ENCODE measurements at regions not wholly inside any gene's neighbourhood (a gene's known extent, or its start where the extent isn't known, plus 50 kb on each side); places are given as distances from the start of the nearest gene placed in this dataset.

DNA sequence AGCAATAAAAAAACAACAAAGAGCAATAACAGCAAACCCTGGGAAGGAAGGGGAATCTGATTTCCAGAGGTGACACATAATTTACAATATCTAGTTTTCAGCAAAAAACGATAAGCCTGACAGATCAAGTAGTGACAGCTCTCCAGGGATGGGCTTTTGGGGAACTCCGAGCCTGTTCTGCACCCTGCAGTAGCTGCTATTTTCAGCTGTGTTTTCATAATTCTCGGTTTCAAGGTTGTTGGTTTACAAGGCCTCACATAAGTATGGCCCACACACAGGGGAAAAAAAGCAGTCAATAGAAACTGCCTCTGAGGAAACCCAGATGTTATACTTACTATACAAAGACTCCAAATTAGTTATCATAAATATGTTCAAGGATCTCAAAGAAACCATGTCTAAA is 67.7 kb upstream of the CTLA4 start:
- no peaks in the 10 kb centered on the region for H3K9me3 ChIP-seq (ENCODE audit: insufficient read depth, low read length)
- no peak overlapping the region for H2AFZ ChIP-seq (ENCODE audit: low read depth, low read length, severe bottlenecking)
- no peak overlapping the region for H3K4me2 ChIP-seq (ENCODE audit: low read depth, low read length, poor library complexity, severe bottlenecking)
- no peaks in the 10 kb centered on the region for H3F3A ChIP-seq (ENCODE audit: insufficient read depth)
- H3K9me2 ChIP-seq (replicated peaks; ENCODE audit: insufficient read depth, low read length), result no peaks in the 10 kb centered on the region
- H3K9ac ChIP-seq (ENCODE audit: low read length), result no peak overlapping the region
- no peaks in the 10 kb centered on the region for H3K79me2 ChIP-seq (ENCODE audit: insufficient read depth, low read length)
- no peaks in the 10 kb centered on the region for H3K36me3 ChIP-seq (ENCODE audit: low read length)
- no peak overlapping the region for H3K4me3 ChIP-seq (ENCODE audit: insufficient read depth, low read length, poor library complexity, severe bottlenecking)
- TF ChIP-seq EZH2phosphoT487 (conservative IDR thresholded peaks at IDR 0.05; ENCODE audit: low read length) (no peak), CTCF (IDR thresholded peaks at IDR 0.05; ENCODE audit: insufficient read depth, low read length, poor library complexity, severe bottlenecking) (no peak)
- H3K27me3 ChIP-seq (ENCODE audit: low read length), result no peaks in the 10 kb centered on the region
- no peaks in the 10 kb centered on the region for H4K20me1 ChIP-seq (ENCODE audit: low read depth, low read length)
- H3K27ac ChIP-seq (ENCODE audit: low read depth, low read length), result no peak overlapping the region

DNA sequence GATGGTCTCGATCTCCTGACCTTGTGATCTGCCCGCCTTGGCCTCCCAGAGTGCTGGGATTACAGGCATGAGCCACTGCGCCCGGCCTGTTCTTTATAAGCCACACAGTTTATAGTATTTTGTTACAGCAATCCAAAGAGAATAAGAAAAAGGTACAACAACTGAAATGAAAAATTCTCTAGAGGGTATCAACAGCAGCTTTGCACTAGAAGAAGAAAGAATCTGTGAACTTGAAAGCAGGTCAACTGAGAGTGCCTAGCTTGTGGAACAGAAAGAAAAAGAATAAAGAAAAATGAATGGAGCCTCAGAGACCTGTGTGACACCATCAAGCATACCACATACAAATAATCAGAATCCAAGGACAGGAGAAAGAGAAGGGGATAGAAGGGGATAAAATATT is 66.8 kb upstream of the CTLA4 start:
- no peaks in the 10 kb centered on the region for H3F3A ChIP-seq (ENCODE audit: insufficient read depth)
- no peaks in the 10 kb centered on the region for H4K20me1 ChIP-seq (ENCODE audit: low read depth, low read length)
- TF ChIP-seq EZH2phosphoT487 (conservative IDR thresholded peaks at IDR 0.05; ENCODE audit: low read length) (no peak), CTCF (IDR thresholded peaks at IDR 0.05; ENCODE audit: insufficient read depth, low read length, poor library complexity, severe bottlenecking) (no peak)
- H3K4me3 ChIP-seq (ENCODE audit: insufficient read depth, low read length, poor library complexity, severe bottlenecking), result no peak overlapping the region
- no peak overlapping the region for H3K4me2 ChIP-seq (ENCODE audit: low read depth, low read length, poor library complexity, severe bottlenecking)
- H3K9ac ChIP-seq (ENCODE audit: low read length), result no peak overlapping the region
- H3K9me3 ChIP-seq (ENCODE audit: insufficient read depth, low read length), result no peaks in the 10 kb centered on the region
- H3K27me3 ChIP-seq (ENCODE audit: low read length), result no peaks in the 10 kb centered on the region
- no peak overlapping the region for H2AFZ ChIP-seq (ENCODE audit: low read depth, low read length, severe bottlenecking)
- no peak overlapping the region for H3K27ac ChIP-seq (ENCODE audit: low read depth, low read length)
- H3K36me3 ChIP-seq (ENCODE audit: low read length), result no peaks in the 10 kb centered on the region
- H3K79me2 ChIP-seq (ENCODE audit: insufficient read depth, low read length), result no peaks in the 10 kb centered on the region
- no peaks in the 10 kb centered on the region for H3K9me2 ChIP-seq (replicated peaks; ENCODE audit: insufficient read depth, low read length)

GRCh38 chr2:203802342-203803052 is 65.1 kb upstream of the CTLA4 start:
- no peaks in the 10 kb centered on the region for H3K79me2 ChIP-seq (ENCODE audit: insufficient read depth, low read length)
- H3K4me2 ChIP-seq (ENCODE audit: low read depth, low read length, poor library complexity, severe bottlenecking), result no peak overlapping the region
- H3K36me3 ChIP-seq (ENCODE audit: low read length), result no peaks in the 10 kb centered on the region
- H3K27ac ChIP-seq (ENCODE audit: low read depth, low read length), result no peak overlapping the region
- H3K4me3 ChIP-seq (ENCODE audit: insufficient read depth, low read length, poor library complexity, severe bottlenecking), result no peak overlapping the region
- no peaks in the 10 kb centered on the region for H3K27me3 ChIP-seq (ENCODE audit: low read length)
- no peaks in the 10 kb centered on the region for H4K20me1 ChIP-seq (ENCODE audit: low read depth, low read length)
- H3K9me2 ChIP-seq (replicated peaks; ENCODE audit: insufficient read depth, low read length), result no peaks in the 10 kb centered on the region
- H3K9ac ChIP-seq (ENCODE audit: low read length), result no peak overlapping the region
- no peaks in the 10 kb centered on the region for H3K9me3 ChIP-seq (ENCODE audit: insufficient read depth, low read length)
- TF ChIP-seq EZH2phosphoT487 (conservative IDR thresholded peaks at IDR 0.05; ENCODE audit: low read length) (no peak), CTCF (IDR thresholded peaks at IDR 0.05; ENCODE audit: insufficient read depth, low read length, poor library complexity, severe bottlenecking) (no peak)
- no peak overlapping the region for H2AFZ ChIP-seq (ENCODE audit: low read depth, low read length, severe bottlenecking)
- no peaks in the 10 kb centered on the region for H3F3A ChIP-seq (ENCODE audit: insufficient read depth)

Measured in SU-DHL-6 (cell line).